DMS153 treated with DMSO at 0.1 percent for 48 hours (cell line): ENCODE measurements at regions not wholly inside any gene's neighbourhood (a gene's known extent, or its start where the extent isn't known, plus 50 kb on each side); places are given as distances from the start of the nearest gene placed in this dataset.
"Not testable (repeated sequence)": the region's sequence is repeated elsewhere in the genome, so short reads cannot be mapped to it uniquely, and the experiment has no call there.

ENCODE experiments used
- DNase-seq: peaks from one replicate; lab custom pipeline; 2025; ENCODE audit not compliant: unreplicated experiment; lab: John Stamatoyannopoulos, UW

DNA sequence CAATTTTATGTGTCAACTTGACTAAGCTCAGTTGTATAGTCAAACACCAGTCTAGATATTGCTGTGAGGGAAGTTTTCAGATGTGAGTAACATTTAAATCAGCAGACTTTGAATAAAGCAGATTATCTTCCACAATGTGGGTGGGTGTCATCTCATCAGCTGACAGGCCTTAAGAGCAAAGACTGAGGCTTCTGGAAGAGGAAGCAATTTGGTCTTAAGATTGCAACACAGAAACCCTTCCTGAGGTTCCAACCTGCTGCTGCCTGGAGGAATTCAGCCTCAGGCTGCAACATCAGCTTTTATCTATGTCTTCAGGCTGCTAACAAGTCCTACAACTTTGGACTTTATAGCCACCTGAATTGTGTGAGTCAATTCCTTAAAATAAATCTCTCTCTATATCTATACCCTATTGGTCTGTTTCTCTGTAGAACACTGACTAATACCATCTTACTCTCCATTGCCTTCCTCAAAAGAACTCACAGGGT, 277.2 kb upstream of the PLET1 start:
- DNase-seq = no peak

DNA sequence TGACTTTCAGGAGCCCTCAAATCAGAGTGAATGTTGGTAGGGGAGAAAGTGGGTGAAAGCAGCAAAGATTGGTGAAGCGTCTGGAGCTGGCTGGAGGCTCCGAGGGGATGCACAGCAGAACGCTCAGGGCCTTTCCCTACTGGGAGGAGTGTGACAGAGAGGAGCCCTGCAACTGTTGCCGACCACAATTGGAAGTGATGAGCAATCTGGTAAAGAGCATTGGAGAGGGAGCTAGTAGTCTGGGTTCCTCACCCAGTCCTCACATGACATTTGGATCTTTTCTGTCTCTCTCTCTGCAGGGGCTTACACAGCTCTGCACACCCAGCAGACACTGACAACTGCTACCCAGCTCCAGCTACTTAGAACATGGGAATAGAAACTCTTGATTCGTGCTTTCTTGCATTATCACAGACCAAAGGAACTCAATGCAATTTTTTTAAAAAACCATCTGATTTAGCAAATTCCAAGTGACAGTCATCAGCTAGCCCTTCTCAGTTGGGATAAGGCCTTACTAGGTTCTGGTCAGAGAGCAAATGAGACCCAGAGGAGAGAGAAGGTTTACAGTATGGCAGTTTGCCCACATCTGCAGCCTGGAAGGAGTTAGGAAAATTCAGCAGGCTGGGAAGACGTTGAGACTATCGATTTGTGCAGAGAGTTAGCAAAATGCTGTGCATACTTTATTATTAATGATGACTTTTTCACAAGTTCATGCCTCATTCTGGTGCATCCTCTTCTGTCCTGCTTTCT, 278.0 kb upstream of the PLET1 start:
- DNase-seq = no peak

DNA sequence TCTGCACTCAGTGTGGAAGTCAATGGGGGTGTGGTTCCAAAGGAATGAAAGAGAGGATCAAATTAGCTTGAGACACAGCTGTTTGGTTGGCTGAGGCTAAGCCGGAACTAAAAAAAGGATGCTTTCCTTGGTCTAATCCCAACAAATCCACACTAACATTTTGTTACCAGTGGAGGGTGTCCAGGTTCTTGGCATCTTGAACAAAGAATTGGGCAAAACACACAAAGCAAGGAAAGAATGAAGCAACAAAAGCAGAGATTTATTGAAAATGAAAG, 278.6 kb upstream of the PLET1 start:
- DNase-seq = not testable (repeated sequence)

DNA sequence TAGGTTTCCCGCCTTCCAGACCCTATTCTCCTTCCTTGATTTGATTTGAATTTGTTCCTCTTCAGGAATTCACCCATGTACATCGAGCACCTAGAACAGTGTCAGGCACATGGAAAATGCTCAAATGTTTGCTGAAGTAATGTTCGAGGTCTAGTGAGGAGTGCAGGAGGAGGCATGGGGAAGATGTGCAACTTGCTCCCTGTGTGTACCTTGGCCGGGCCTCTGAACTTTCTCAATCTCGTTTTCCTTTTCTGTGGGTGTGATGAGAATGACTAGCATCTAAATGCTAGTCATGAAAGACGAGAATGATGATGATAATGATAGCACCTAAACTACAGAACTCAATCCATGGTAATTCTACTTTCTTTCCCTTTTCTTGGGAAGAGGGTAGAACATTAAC, 279.1 kb upstream of the PLET1 start:
- no peak for DNase-seq

DNA sequence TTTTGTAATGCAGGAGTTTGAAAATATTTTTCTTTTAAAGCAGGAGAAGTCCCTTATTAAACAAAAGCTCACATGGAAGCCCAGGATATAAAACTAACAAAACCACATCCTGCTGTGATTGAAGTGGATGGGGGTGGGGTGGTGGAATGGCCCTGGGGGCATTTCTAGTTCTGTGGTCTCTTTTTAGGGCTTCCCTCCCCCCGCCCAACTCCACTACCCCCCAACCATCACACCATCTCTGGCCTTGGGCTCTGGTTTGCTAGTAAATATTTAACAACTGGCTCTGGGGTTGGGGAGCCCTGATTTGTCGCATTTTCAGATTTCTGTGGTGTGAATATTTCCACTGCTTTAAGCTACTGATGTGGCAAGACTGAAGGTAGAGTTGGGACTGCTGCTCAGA, 279.6 kb upstream of the PLET1 start:
- DNase-seq = no peak

DNA sequence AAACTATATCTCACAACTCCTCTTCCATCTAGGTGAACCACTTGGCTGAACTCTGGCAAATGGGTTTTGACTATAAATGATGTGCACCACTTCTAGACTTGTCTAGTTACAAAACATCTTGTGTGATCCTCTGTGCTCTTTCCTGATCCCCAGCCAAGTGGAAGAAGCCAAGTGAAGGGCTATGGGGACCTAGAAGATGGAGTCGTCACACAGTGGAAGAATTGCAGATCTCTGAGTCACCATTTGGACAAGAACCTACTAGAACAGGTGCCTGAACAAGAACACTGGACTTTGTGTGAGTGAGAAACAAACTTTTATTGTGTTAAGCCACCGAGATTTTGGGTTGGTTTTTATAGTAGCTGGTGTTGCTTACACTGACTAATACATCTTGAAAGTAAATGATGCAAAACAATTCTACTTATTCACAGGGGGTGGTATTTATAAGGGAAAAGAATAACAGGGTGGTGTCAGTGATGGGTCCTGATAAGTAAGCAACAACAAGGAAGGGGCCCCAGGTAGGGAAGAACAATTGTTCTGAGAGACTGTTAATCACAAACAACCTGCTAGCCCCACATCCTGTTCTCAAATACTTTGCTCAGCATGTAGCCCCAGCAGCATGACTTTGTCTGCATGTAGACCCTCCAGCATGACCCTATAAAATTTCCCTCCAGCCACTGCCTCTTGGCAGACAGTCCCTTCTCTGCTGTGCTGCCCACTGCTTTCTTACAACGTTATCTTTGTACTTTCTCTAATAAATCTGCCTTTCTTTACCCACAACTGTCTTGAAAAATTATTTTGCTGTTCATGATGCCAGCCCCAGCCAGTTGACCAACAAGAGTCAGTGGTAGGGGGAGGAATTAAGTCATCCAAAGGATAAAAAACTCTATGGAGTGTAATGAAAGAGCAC, 280.7 kb upstream of the PLET1 start:
- DNase-seq = no peak

DNA sequence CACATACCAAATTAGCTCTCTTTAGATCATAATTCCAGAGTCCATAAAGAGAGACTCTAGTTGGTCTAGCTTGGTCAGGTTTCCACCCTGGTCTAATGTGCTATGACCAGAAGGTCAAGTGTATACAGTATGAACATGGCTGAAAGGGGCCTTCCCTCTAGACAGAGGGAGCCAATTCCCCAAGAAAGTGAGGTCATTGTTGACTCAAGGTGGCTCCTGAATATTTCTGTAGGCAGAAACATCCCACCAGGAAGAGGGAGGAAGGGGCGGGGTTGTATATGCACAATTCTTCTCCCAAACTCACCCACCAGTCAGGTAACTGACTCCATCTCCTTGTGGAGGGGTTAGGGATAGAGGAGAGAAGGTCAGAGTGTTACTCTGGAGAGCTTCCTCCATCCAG, 281.8 kb upstream of the PLET1 start:
- no peak for DNase-seq

DNA sequence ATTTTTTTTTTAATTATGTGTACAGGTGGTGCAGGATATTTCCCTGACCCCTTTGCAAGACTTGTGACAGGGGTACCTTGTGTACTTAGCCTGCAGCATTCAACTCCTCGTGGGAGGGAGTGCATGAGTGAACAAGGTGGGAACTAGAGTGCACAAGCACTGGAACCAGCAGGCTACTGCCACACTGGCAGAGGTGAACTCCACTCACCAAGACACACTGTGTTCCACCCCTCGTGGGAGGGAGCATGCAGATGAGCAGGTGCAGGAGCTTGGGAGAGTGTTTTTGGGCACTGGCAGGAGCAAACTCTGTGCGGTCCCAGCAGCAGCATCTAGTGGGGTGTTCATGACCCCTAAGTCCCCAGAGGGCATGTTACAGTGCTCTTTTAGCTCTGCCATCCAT, 282.7 kb upstream of the PLET1 start:
- no peak for DNase-seq

DNA sequence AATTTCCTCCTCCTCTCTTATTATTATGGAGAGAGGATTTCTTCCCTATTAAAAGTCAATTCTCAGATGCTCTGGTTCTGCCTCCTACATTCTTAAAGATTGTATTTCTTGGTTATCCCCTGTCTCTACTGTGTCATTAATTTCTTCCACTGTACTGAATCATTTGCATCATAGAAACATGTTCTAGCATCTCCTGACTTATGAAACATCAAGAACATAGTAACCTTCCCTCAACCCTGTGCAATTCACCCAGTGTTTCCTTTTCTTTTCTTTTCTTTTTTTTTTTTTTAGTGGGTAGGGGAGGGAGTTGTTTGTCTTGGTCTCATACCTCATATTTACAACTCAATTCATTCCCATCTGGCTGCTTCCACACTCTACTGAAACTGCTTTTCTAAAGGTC, 288.0 kb upstream of the PLET1 start:
- no peak for DNase-seq

DNA sequence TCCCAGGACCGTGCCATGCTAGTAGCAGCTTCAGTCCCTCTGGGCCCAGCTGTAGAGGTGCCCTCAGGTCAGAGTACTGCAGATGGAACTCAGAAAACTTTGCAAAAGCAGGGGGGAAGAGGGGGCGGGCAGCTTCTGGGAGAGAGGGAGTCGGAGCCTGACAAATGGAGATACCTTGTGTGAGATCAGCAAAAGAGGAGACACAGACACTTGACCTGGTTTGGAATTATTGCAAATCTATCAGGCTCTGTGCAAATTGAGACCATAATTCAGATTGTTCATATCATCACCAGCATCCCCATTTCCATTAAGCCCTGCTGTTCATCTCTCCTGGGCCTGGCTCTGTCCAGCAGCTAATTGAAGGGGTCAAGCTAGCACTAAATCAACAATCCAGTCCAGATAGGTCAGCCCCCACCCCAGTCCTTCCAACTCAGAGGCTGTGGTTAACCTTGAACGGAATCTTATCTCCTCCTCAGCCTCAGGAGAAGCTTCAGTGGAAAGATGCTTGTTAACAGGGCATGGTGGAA, 292.6 kb upstream of the PLET1 start:
- no peak for DNase-seq

DNA sequence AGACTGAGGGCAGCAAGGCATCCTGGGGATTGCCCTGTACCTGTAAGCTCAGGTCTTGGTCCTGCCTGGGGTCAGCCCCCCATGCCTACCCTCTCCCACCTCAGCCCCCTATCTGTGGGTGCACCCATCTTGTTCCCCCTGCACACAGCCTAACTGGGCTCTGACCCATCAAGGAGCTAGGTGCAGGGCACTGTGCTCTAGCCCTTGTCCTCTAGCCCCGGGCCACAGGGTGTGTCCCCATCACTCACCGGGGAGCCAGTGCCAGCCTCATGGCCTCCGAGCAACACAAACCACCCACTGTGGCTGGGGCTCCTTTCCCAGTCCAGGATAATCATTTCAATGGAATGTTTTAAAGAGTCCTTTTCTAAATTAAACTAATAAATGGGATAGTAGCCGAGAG, 293.9 kb upstream of the PLET1 start:
- no peak for DNase-seq

DNA sequence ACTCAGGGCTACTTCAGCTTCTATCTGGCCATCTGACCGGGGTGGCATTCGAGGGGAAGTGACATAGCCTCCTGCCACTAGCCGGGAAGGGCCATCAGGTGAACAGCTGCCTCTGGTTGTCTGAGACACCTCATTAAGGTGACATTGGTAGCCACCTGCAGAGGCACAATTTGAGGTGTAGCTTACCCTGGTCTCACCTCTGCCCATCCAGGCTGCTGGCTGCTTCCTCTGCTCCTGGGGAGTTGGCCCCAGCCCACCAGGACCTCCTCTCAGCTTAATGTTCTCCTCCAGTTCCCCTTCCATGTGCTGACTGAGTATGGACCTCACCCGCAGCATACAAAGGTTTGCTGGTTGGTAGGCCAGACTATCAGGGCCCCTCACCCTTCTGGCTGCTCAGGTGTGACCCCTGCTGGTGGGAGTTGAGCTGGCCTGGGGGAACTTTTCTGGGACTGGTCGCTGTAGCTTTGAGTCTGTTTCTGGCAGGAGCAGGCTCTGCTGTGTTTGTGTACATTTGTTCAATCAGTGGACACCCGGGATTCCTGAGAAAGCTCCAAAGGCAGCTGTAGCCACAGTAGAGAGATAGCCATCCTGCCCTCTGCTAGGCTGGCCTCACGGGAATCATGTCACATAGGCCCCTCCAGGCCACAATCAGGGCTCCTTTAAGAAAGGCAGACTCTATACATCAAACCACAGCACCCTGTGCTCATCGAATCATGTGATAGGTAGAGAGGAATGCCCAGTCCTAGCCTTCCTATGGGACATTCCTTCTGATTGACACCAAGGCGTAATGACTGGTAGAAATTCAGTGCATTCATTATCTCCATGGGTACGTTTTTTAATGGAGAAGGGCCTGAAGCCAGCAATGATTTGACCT, 295.1 kb upstream of the PLET1 start:
- DNase-seq = peak; percentile 12

DNA sequence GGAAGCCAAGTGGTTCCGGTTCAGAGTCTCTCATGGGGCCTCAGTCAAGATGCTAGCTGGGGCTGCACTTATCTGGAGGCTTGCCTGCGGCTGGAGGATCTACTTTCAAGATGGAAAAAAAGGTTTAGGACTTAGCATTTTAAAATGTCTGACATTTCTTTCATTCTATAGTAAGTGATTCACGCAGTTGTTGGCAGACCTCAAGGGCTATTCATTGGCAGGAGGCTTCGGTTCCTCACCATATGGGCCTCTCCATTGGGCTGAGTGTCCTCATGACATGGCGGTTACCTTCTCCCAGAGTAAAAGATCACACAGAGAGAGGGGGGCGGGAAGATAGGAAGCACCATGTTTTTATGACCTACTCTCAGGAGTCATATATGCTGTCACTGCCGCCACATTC, 298.0 kb upstream of the PLET1 start:
- no peak for DNase-seq

DNA sequence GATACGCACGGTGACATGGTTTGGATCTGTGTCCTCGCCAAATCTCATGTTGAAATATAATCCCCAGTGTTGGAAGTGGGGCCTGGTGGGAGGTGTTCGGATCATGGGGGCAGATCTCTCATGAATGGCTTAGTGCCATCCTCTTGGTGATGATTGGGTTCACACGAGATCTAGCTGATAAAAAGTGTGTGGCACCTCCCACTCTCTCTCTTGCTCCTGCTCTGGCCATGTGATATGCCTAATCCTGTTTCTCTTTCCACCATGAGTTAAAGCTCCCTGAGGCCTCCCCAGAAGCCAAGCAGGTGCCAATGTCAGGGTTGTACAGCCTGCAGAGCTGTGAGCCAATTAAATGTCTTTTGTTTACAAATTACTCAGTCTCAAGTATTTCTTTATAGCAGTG, 303.1 kb upstream of the PLET1 start:
- DNase-seq = no peak

DNA sequence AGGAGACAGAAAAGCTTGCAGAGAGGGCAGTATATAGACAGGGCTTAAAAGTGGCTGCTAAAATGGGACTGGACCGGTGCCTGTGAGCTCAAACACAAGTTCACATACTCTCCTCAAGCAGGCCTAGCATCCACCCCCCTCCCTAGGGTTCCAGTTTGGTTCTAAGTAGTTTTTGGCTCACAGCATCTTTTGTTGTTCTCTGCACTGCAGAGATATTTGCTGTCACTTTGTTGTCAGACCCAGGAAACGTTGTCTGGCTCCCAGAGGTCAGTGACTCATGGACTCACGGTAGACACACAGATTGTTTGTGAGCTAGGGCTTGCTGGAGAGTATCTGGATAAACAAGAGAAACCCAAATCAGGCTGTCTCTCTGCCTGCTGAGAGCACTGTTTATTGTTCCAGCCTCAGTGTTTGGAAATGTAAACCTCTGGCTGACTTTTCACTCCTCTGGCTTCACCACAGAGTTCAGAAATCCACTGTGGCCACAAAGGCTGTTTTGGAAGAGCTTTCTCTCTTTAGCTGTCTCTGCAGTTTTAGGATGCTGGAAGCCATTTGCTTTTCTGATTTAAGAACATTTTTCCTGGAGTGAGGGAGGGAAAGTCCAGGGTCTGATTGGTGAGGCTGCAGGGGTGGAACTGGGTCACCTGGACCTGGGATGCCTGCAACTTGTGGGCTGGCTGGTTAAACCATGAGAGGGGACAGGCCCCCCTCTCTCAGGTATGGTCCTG, 303.7 kb upstream of the PLET1 start:
- no peak for DNase-seq

DNA sequence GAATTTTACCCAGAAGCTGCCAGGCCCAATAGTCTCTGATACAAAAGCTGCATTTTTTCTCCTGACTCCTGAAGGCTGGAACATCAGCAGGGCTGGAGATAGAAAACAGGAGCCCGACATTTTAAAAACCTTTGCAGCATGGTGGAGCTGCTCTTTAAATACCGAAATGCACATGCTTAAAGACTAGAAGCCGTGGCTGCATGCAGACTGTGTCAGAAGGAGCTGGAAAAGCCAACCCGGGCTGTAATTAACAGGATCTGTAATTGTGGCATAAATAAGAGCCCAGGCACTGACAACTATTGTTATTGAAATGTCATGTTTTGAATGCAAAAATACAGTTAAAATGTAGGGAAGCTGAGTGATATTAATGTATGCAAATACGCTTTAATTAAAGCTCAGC, 304.9 kb upstream of the PLET1 start:
- no peak for DNase-seq

DNA sequence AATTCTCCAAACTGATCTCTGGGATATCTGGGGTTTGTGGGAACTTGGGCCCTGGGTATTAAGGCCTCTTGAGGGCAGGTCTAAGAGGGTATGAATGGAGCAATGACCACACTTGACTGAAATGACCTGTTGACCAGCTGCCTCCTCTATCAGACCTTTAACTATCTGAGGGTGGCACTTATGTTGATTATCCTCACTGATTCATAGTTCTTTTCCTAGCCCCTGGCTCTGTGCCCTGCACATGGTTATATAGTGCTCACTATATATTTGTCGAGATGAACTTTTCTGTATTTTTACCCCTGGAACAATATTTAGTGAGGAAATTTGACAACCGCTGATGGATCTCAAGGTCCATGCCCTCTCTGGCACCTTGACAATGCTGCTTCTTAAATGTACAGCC, 305.5 kb upstream of the PLET1 start:
- no peak for DNase-seq

DNA sequence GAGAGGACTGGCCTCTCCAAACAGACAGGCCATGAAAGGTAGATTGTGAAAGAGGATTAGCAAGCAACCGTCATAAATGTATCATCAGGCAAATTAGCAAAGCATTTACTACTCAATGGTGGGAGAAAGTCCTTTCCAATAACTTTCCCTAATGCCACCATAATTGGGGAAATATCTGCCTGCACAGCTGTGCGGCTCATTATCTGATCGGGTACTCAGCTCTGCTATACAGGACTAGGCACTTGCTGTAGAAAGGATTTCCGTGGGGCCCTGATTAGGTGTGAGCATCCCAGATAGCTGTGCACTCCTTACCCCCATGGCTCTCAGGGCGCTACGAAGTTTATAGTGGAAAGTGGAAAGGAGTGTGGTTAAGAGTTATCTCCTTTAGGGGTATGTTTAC, 309.7 kb upstream of the PLET1 start:
- no peak for DNase-seq

DNA sequence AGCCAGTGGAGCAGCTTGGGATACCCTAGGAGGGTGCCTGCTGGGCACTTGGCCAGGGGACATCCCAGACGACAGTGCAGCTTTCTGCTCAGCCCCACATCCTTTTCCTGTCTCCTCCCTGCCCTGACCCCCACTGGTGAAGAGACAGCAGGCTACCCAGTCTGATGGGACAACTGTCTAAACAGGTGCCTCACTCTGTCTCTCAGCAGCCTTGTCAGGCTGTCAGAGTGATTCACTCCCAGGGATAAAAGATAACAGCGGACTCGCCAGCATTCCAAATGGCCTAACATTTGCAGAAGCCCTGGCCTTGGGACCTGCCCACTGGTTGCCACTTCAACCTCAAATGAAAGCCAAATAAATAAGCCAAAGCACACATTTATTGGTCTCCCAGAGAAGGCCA, 318.6 kb upstream of the PLET1 start:
- no peak for DNase-seq

DNA sequence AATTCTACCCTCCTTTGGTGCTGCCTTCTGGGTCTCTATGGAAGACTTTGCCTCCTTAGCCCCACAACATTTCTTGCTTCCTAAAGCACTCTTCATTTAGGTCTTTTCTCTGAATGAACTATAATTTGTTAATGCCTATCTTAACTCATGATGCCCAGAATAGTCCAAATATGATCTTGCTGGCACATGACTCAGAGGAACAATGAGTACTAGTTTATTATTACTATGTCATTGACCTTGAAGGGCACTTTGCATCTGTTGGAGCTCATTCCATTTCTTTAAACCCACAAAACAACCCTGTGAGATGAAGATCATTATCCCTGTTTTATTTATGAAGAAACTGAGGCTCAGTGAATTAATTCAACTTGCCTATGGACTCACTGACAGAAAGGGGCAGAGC, 320.2 kb upstream of the PLET1 start:
- DNase-seq = no peak

DNA sequence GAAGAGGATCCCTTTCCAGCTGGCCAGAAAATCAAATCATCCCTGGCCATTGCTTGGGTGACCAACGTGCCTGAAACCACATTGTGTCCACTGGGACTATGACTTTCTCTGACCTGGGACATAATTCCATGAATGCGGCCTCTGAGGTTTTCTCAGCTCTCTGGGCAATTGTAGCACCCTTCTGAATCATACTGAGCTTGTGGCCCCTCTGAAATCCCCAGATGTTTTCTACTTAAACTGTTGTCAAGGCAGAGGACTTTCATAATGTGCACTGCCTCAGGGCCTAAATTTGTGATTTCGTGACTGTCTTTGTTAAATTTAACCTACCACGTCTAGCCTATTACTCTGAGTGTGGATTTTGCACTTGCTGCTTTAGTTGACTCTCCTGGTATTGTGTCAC, 321.1 kb upstream of the PLET1 start:
- no peak for DNase-seq
